ENCODE measurements at regions not wholly inside any gene's neighbourhood (a gene's known extent, or its start where the extent isn't known, plus 50 kb on each side); places are given as distances from the start of the nearest gene placed in this dataset.
A peak's percentile ranks its signal among the peaks of the same experiment; 100 is the strongest.

GRCh38 chr6:79841577-79842375 is 105.6 kb downstream of the ELOVL4 start:
- Histone ChIP-seq H3K4me3 (ENCODE audit: low read depth in 1 of 3, low read length in 3 of 3) (no peak overlapping the region), H3K27ac (ENCODE audit: low read depth in 1 of 2, low read length in 2 of 2) (no peak overlapping the region), H3K36me3 (ENCODE audit: control insufficient read depth in 4 of 4, insufficient read depth in 3 of 4, low read depth in 1 of 4, low read length in 3 of 4) (no peaks in the 10 kb centered on the region), H3K27me3 (ENCODE audit: control insufficient read depth in 4 of 4, insufficient read depth in 4 of 4, low read length in 3 of 4) (no peaks in the 10 kb centered on the region), H3K4me1 (ENCODE audit: control insufficient read depth in 4 of 4, insufficient read depth in 4 of 4, low read length in 3 of 4) (no peaks in the 10 kb centered on the region), H3K9me3 (ENCODE audit: control insufficient read depth in 4 of 4, low read length in 3 of 4) (no peaks in the 10 kb centered on the region), H3K9ac (ENCODE audit: low read depth in 1 of 2, low read length in 2 of 2) (no peak overlapping the region)
- no peak for DNase-seq (ENCODE audit: low spot score)
- TF ChIP-seq, protein P1, sequence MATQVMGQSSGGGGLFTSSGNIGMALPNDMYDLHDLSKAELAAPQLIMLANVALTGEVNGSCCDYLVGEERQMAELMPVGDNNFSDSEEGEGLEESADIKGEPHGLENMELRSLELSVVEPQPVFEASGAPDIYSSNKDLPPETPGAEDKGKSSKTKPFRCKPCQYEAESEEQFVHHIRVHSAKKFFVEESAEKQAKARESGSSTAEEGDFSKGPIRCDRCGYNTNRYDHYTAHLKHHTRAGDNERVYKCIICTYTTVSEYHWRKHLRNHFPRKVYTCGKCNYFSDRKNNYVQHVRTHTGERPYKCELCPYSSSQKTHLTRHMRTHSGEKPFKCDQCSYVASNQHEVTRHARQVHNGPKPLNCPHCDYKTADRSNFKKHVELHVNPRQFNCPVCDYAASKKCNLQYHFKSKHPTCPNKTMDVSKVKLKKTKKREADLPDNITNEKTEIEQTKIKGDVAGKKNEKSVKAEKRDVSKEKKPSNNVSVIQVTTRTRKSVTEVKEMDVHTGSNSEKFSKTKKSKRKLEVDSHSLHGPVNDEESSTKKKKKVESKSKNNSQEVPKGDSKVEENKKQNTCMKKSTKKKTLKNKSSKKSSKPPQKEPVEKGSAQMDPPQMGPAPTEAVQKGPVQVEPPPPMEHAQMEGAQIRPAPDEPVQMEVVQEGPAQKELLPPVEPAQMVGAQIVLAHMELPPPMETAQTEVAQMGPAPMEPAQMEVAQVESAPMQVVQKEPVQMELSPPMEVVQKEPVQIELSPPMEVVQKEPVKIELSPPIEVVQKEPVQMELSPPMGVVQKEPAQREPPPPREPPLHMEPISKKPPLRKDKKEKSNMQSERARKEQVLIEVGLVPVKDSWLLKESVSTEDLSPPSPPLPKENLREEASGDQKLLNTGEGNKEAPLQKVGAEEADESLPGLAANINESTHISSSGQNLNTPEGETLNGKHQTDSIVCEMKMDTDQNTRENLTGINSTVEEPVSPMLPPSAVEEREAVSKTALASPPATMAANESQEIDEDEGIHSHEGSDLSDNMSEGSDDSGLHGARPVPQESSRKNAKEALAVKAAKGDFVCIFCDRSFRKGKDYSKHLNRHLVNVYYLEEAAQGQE (IDR thresholded peaks at IDR 0.05): peak; percentile 92
- no peak for TF ChIP-seq RXRA (IDR thresholded peaks at IDR 0.05)
- WGBS: 74% methylated on average over 4 of the region's 4 CpGs

GRCh38 chr6:79838851-79839250 is 108.5 kb downstream of the ELOVL4 start:
- no peaks in the 10 kb centered on the region for H3K36me3 ChIP-seq (ENCODE audit: control insufficient read depth in 4 of 4, insufficient read depth in 3 of 4, low read depth in 1 of 4, low read length in 3 of 4)
- DNase-seq (ENCODE audit: low spot score): no peak
- H3K9ac ChIP-seq (ENCODE audit: low read depth in 1 of 2, low read length in 2 of 2): no peak overlapping the region
- no peaks in the 10 kb centered on the region for H3K9me3 ChIP-seq (ENCODE audit: control insufficient read depth in 4 of 4, low read length in 3 of 4)
- no peaks in the 10 kb centered on the region for H3K27me3 ChIP-seq (ENCODE audit: control insufficient read depth in 4 of 4, insufficient read depth in 4 of 4, low read length in 3 of 4)
- TF ChIP-seq SP1 (IDR thresholded peaks at IDR 0.05): no peak
- TF ChIP-seq NR2F2 (IDR thresholded peaks at IDR 0.05): no peak
- TF ChIP-seq RXRA (IDR thresholded peaks at IDR 0.05): no peak
- no peak for TF ChIP-seq CTCF (IDR thresholded peaks at IDR 0.05; ENCODE audit: low read depth, low read length, missing input control)
- no peak for TF ChIP-seq HNF4G (IDR thresholded peaks at IDR 0.05)
- H3K4me1 ChIP-seq (ENCODE audit: control insufficient read depth in 4 of 4, insufficient read depth in 4 of 4, low read length in 3 of 4): no peaks in the 10 kb centered on the region
- no peak overlapping the region for H3K27ac ChIP-seq (ENCODE audit: low read depth in 1 of 2, low read length in 2 of 2)
- no peak overlapping the region for H3K4me3 ChIP-seq (ENCODE audit: low read depth in 1 of 3, low read length in 3 of 3)

DNA sequence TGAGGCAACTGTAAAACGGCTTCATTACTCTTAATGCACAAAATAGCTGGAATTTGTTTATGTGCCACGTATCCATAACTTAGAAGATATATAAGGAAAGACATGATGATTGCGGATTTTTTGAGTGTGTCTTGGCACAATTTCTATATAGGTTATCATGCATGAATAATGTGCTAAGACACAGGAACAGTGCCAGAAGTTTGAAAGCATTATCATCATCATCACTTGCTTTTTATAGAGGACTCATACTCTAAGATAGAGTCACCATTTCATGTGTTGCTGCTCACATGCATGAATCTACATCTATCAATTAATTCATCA is 113.4 kb downstream of the ELOVL4 start:
- Histone ChIP-seq H3K4me3 (ENCODE audit: low read depth in 1 of 3, low read length in 3 of 3) (no peak overlapping the region), H3K9me3 (ENCODE audit: control insufficient read depth in 4 of 4, low read length in 3 of 4) (no peaks in the 10 kb centered on the region), H3K36me3 (ENCODE audit: control insufficient read depth in 4 of 4, insufficient read depth in 3 of 4, low read depth in 1 of 4, low read length in 3 of 4) (no peaks in the 10 kb centered on the region), H3K27me3 (ENCODE audit: control insufficient read depth in 4 of 4, insufficient read depth in 4 of 4, low read length in 3 of 4) (no peaks in the 10 kb centered on the region), H3K4me1 (ENCODE audit: control insufficient read depth in 4 of 4, insufficient read depth in 4 of 4, low read length in 3 of 4) (peaks cover 0 to 2% (median 2%) of the 10 kb centered on the region in 4 donors), H3K9ac (ENCODE audit: low read depth in 1 of 2, low read length in 2 of 2) (no peak overlapping the region), H3K27ac (ENCODE audit: low read depth in 1 of 2, low read length in 2 of 2) (no peak overlapping the region)
- 78% methylated on average over 3 of the region's 3 CpGs for WGBS
- TF ChIP-seq JUND (IDR thresholded peaks at IDR 0.05) (no peak), EGR1 (IDR thresholded peaks at IDR 0.05; ENCODE audit: low read depth in 2 of 2) (no peak), TAF1 (conservative IDR thresholded peaks at IDR 0.05) (no peak), FOXA1 (IDR thresholded peaks at IDR 0.05) (no peak), FOXA2 (IDR thresholded peaks at IDR 0.05) (no peak), SP1 (IDR thresholded peaks at IDR 0.05) (no peak), HNF4G (IDR thresholded peaks at IDR 0.05) (no peak), RAD21 (IDR thresholded peaks at IDR 0.05) (no peak), CTCF (IDR thresholded peaks at IDR 0.05; ENCODE audit: low read depth, low read length, missing input control) (no peak), YY1 (IDR thresholded peaks at IDR 0.05) (no peak), GABPA (IDR thresholded peaks at IDR 0.05 in 1 of 2, conservative IDR thresholded peaks at IDR 0.05 in 1 of 2) (no peak)
- TF ChIP-seq, protein P2, sequence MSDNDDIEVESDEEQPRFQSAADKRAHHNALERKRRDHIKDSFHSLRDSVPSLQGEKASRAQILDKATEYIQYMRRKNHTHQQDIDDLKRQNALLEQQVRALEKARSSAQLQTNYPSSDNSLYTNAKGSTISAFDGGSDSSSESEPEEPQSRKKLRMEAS (IDR thresholded peaks at IDR 0.05): no peak
- no peak for DNase-seq (ENCODE audit: low spot score)
